ENCODE measurements at regions not wholly inside any gene's neighbourhood (a gene's known extent, or its start where the extent isn't known, plus 50 kb on each side); places are given as distances from the start of the nearest gene placed in this dataset.

- H3K9me3 ChIP-seq (ENCODE audit: control insufficient read depth, low read length), result no peaks in the 10 kb centered on the region
- no peak overlapping the region for H3K27ac ChIP-seq
- no peak overlapping the region for H3K4me3 ChIP-seq (ENCODE audit: low read depth, low read length)
- H3K79me2 ChIP-seq, result no peaks in the 10 kb centered on the region
- H3K4me1 ChIP-seq, result no peaks in the 10 kb centered on the region
- no peak overlapping the region for H3K9ac ChIP-seq
- H3K4me2 ChIP-seq (ENCODE audit: low read length), result no peak overlapping the region
- no peaks in the 10 kb centered on the region for H3K36me3 ChIP-seq (ENCODE audit: control insufficient read depth, insufficient read depth, low read length)
- TF ChIP-seq, protein P1, sequence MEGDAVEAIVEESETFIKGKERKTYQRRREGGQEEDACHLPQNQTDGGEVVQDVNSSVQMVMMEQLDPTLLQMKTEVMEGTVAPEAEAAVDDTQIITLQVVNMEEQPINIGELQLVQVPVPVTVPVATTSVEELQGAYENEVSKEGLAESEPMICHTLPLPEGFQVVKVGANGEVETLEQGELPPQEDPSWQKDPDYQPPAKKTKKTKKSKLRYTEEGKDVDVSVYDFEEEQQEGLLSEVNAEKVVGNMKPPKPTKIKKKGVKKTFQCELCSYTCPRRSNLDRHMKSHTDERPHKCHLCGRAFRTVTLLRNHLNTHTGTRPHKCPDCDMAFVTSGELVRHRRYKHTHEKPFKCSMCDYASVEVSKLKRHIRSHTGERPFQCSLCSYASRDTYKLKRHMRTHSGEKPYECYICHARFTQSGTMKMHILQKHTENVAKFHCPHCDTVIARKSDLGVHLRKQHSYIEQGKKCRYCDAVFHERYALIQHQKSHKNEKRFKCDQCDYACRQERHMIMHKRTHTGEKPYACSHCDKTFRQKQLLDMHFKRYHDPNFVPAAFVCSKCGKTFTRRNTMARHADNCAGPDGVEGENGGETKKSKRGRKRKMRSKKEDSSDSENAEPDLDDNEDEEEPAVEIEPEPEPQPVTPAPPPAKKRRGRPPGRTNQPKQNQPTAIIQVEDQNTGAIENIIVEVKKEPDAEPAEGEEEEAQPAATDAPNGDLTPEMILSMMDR (IDR thresholded peaks at IDR 0.05), result no peak
- H2AFZ ChIP-seq, result no peak overlapping the region
- no peaks in the 10 kb centered on the region for H3K27me3 ChIP-seq (ENCODE audit: control insufficient read depth, insufficient read depth, low read length)
Observed at GRCh38 chr11:42036201-42036600, 576.7 kb upstream of the LRRC4C start.

GRCh38 chr11:42043312-42043711 is 583.9 kb upstream of the LRRC4C start:
- Histone ChIP-seq H3K9ac (no peak overlapping the region), H3K4me2 (ENCODE audit: low read length) (no peak overlapping the region), H3K4me1 (no peaks in the 10 kb centered on the region), H2AFZ (no peak overlapping the region), H3K27ac (no peak overlapping the region), H3K9me3 (ENCODE audit: control insufficient read depth, low read length) (no peaks in the 10 kb centered on the region), H3K4me3 (ENCODE audit: low read depth, low read length) (no peak overlapping the region), H3K79me2 (no peaks in the 10 kb centered on the region), H3K36me3 (ENCODE audit: control insufficient read depth, insufficient read depth, low read length) (no peaks in the 10 kb centered on the region), H3K27me3 (ENCODE audit: control insufficient read depth, insufficient read depth, low read length) (no peaks in the 10 kb centered on the region)
- TF ChIP-seq, protein P1 (IDR thresholded peaks at IDR 0.05), result no peak

GRCh38 chr11:42047637-42048555 is 588.4 kb upstream of the LRRC4C start:
- Histone ChIP-seq H3K9me3 (ENCODE audit: control insufficient read depth, low read length) (no peaks in the 10 kb centered on the region), H3K4me3 (ENCODE audit: low read depth, low read length) (no peak overlapping the region), H3K79me2 (no peaks in the 10 kb centered on the region), H3K4me1 (no peaks in the 10 kb centered on the region), H2AFZ (no peak overlapping the region), H3K4me2 (ENCODE audit: low read length) (no peak overlapping the region), H3K27ac (no peak overlapping the region), H3K9ac (no peak overlapping the region), H3K27me3 (ENCODE audit: control insufficient read depth, insufficient read depth, low read length) (no peaks in the 10 kb centered on the region), H3K36me3 (ENCODE audit: control insufficient read depth, insufficient read depth, low read length) (no peaks in the 10 kb centered on the region)
- TF ChIP-seq, protein P1 (IDR thresholded peaks at IDR 0.05), result no peak

- Histone ChIP-seq H3K4me1 (no peaks in the 10 kb centered on the region), H3K36me3 (ENCODE audit: control insufficient read depth, insufficient read depth, low read length) (no peaks in the 10 kb centered on the region), H3K9me3 (ENCODE audit: control insufficient read depth, low read length) (no peaks in the 10 kb centered on the region), H3K4me3 (ENCODE audit: low read depth, low read length) (no peak overlapping the region), H3K9ac (no peak overlapping the region), H3K4me2 (ENCODE audit: low read length) (no peak overlapping the region), H2AFZ (no peak overlapping the region), H3K79me2 (no peaks in the 10 kb centered on the region), H3K27me3 (ENCODE audit: control insufficient read depth, insufficient read depth, low read length) (no peaks in the 10 kb centered on the region), H3K27ac (no peak overlapping the region)
- TF ChIP-seq, protein P1 (IDR thresholded peaks at IDR 0.05), result no peak
Observed at GRCh38 chr11:42049186-42049585, 589.7 kb upstream of the LRRC4C start.

DNA sequence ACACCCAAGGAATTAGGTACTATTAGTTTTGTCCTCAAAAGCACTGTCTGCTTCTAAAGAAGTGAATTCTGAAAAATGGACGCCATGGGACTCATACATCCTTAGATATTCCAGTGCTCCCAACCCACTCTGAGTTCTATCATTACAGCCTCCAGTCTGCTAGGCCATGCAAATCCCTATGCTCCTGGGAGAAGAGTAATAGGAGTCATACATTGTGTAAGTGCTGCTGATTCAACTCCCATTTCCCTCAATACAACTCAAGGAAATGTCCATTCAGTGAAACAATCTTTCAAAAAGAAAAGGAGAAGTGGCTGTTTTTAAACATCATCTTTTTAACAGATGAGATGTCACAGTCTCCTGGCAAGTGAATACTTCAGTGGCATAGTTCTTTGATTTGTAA is 590.2 kb upstream of the LRRC4C start:
- Histone ChIP-seq H3K4me1 (no peaks in the 10 kb centered on the region), H3K36me3 (ENCODE audit: control insufficient read depth, insufficient read depth, low read length) (no peaks in the 10 kb centered on the region), H3K9me3 (ENCODE audit: control insufficient read depth, low read length) (no peaks in the 10 kb centered on the region), H3K79me2 (no peaks in the 10 kb centered on the region), H3K9ac (no peak overlapping the region), H3K4me3 (ENCODE audit: low read depth, low read length) (no peak overlapping the region), H3K4me2 (ENCODE audit: low read length) (no peak overlapping the region), H3K27ac (no peak overlapping the region), H3K27me3 (ENCODE audit: control insufficient read depth, insufficient read depth, low read length) (no peaks in the 10 kb centered on the region), H2AFZ (no peak overlapping the region)
- TF ChIP-seq, protein P1 (IDR thresholded peaks at IDR 0.05), result no peak

Data from parathyroid adenoma (tissue), 2 donors.